ENCODE measurements at regions not wholly inside any gene's neighbourhood (a gene's known extent, or its start where the extent isn't known, plus 50 kb on each side); places are given as distances from the start of the nearest gene placed in this dataset.

DNA sequence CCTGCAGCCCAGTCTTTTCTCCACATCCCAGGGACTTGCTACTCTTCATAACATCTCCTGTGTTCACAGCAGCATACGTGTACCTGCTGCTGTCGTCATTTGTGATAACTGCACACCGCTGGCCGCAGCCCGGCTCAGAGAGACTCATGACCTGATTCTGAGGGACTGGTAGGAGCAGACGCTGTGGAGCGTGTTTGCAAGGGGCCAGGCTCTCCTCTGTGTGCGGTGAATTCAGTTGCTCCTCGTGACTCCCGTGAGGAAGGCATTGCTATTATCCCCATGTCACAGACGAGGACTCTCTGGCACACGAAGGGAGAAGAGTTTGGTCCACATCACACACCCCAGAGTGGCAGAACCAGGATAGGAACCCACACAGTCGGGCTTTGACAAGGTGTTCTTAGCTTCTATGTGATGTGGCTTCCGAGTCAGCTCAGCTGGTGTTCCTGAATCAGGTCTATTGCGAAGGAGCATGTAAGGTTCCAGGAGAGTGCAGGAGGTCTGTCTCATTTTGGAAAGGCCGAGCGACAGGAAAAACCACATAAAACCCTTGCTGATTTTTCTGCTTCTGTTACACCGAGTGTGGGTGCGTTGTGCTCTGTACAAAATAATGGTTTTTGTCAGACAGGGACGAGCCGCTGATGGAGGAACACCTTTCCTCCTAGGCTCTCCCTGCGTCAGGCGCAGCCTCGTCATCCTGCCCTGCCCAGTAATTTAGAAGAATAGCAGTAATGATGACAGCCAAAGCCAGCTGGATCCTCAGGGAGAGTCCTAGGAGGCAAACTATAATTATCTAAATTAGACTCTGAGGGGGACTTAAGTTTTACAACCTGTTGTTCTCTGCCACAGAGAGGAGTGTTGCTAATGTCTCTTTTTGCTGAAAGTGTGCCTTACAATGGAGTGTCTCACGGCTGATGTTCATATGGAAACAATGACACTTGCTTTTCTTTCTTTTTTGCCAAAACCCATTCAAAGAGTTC, 157.5 kb upstream of the RGMA start:
- no peak overlapping the region for H3K27ac ChIP-seq
- whole genome bisulfite sequencing, 2 donors = 80 to 83% methylated on average over 20 to 25 of the region's 25 CpGs
- no peak overlapping the region for H3K4me3 ChIP-seq
- intact Hi-C loops (cut with DNase I) = no loop called here
- H3K27me3 ChIP-seq = no peaks in the 10 kb centered on the region
- TF ChIP-seq, protein P1, sequence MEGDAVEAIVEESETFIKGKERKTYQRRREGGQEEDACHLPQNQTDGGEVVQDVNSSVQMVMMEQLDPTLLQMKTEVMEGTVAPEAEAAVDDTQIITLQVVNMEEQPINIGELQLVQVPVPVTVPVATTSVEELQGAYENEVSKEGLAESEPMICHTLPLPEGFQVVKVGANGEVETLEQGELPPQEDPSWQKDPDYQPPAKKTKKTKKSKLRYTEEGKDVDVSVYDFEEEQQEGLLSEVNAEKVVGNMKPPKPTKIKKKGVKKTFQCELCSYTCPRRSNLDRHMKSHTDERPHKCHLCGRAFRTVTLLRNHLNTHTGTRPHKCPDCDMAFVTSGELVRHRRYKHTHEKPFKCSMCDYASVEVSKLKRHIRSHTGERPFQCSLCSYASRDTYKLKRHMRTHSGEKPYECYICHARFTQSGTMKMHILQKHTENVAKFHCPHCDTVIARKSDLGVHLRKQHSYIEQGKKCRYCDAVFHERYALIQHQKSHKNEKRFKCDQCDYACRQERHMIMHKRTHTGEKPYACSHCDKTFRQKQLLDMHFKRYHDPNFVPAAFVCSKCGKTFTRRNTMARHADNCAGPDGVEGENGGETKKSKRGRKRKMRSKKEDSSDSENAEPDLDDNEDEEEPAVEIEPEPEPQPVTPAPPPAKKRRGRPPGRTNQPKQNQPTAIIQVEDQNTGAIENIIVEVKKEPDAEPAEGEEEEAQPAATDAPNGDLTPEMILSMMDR (IDR thresholded peaks at IDR 0.05) = no peak
- TF ChIP-seq POLR2A (IDR thresholded peaks at IDR 0.05) = no peak
- peaks cover 3% of the 10 kb centered on the region for H3K4me1 ChIP-seq
- H3K9me3 ChIP-seq = no peaks in the 10 kb centered on the region
- ATAC-seq (no peak), DNase-seq (no peak)
- no peaks in the 10 kb centered on the region for H3K36me3 ChIP-seq (replicated peaks in 1 of 2; ENCODE audit: insufficient read depth in 1 of 2, low read depth in 2 of 2)

DNA sequence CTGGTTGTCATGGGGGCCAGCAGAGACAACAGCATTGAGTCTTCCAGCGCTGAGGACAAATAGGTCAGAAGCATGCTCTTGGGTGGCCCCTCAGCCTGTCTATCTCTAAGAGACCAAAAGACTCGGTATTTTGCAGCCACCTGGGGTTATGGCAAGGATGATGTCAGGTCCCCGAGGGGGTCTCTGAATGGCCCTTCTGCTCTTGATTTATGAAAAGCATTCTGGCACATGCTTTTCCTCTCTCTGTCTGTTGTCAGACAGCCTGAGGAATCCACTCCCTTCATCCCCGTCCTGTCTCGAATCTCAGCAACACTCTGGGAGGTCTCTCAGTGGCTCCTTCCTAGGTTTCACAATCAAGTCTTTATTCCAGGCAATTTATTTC, 156.6 kb upstream of the RGMA start:
- Histone ChIP-seq H3K9me3 (no peaks in the 10 kb centered on the region), H3K27me3 (no peaks in the 10 kb centered on the region), H3K4me1 (peaks cover 3% of the 10 kb centered on the region), H3K27ac (no peak overlapping the region), H3K36me3 (replicated peaks in 1 of 2; ENCODE audit: insufficient read depth in 1 of 2, low read depth in 2 of 2) (no peaks in the 10 kb centered on the region), H3K4me3 (no peak overlapping the region)
- TF ChIP-seq POLR2A (IDR thresholded peaks at IDR 0.05) = no peak
- TF ChIP-seq, protein P1 (IDR thresholded peaks at IDR 0.05) = no peak
- intact Hi-C loops (cut with DNase I) = no loop called here
- ATAC-seq (no peak), DNase-seq (no peak)
- WGBS, 2 donors = 69 to 78% methylated on average over 5 of the region's 5 CpGs

DNA sequence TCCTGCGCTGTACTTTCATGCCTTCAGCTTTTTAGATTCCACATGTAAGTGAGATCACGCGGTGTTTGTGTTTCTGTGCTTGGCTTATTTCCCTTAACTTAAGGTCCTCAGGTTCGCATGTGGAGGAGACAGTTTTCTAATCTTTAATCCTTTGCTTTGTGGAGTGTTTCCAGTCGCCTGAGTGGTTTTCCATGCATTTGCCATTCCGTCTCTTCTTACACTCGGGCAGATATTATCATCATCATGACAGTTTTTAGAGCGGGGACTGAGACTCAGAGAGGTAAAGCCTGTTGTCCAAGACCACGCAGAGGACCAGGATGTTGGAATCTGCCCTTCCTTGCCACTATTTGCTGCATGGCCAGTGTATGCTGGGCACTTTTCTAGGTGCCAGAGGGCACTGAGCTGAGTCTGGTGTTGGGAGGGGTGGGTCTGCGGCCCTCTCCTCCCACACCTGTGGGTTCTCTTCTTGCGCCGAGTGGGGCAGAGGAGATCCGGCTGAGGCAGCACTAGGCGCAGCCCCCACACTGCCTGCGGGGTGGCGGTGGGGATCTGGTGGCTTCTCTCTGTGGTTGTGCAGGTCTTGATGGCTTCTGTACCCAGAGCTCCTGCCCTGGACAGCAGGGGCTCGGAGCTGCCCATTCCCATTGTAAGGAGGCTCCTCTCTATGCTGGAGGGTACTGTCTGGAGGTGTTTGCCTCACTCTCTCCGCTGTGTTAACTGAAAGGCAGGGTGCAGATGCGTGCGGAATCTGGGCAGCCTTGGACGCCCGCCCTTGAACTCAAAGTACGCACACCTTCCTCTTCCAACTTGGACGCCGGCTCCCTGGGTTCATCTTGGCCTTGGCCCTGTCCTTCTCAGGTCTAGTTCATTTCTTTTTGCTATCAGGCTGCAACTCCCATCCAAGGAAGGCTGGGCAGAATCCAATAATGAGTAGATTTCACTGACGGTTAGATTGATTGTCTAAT, 156.0 kb upstream of the RGMA start:
- no peaks in the 10 kb centered on the region for H3K27me3 ChIP-seq
- H3K27ac ChIP-seq = no peak overlapping the region
- DNase-seq (no peak), ATAC-seq (no peak)
- TF ChIP-seq POLR2A (IDR thresholded peaks at IDR 0.05) = no peak
- H3K36me3 ChIP-seq (replicated peaks in 1 of 2; ENCODE audit: insufficient read depth in 1 of 2, low read depth in 2 of 2) = no peaks in the 10 kb centered on the region
- H3K4me3 ChIP-seq = no peak overlapping the region
- 90 to 92% methylated on average over 23 to 26 of the region's 26 CpGs for WGBS, 2 donors
- intact Hi-C loops (cut with DNase I) = no loop called here
- peaks cover 3% of the 10 kb centered on the region for H3K4me1 ChIP-seq
- no peaks in the 10 kb centered on the region for H3K9me3 ChIP-seq

DNA sequence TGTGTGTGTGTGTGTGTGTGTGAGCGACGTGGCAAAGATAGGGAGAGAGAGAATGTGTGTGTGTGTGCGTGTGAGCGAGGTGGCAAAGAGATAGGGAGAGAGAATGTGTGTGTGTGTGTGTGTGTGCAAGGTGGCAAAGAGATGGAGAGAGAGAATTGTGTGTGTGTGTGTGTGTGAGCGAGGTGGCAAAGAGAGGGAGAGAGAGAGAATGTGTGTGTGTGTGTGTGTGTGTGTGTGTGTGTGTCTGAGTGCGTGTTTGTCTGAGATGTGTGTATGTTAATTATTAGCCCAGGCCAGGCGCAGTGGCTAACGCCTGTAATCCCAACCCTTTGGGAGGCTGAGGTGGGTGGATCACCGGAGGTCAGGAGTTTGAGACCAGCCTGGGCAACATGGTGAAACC, 154.6 kb upstream of the RGMA start:
- H3K4me3 ChIP-seq = no peak overlapping the region
- intact Hi-C loops (cut with DNase I) = no loop called here
- WGBS, 2 donors = 35 to 42% methylated on average over 8 to 9 of the region's 9 CpGs
- H3K9me3 ChIP-seq = no peaks in the 10 kb centered on the region
- no peak for DNase-seq
- H3K27ac ChIP-seq = no peak overlapping the region
- ATAC-seq = no peak
- no peaks in the 10 kb centered on the region for H3K27me3 ChIP-seq
- TF ChIP-seq, protein P1 (IDR thresholded peaks at IDR 0.05) = no peak
- no peak for TF ChIP-seq POLR2A (IDR thresholded peaks at IDR 0.05)
- peaks cover 3% of the 10 kb centered on the region for H3K4me1 ChIP-seq
- no peaks in the 10 kb centered on the region for H3K36me3 ChIP-seq (replicated peaks in 1 of 2; ENCODE audit: insufficient read depth in 1 of 2, low read depth in 2 of 2)
